ENCODE measurements at regions not wholly inside any gene's neighbourhood (a gene's known extent, or its start where the extent isn't known, plus 50 kb on each side); places are given as distances from the start of the nearest gene placed in this dataset.

DNA sequence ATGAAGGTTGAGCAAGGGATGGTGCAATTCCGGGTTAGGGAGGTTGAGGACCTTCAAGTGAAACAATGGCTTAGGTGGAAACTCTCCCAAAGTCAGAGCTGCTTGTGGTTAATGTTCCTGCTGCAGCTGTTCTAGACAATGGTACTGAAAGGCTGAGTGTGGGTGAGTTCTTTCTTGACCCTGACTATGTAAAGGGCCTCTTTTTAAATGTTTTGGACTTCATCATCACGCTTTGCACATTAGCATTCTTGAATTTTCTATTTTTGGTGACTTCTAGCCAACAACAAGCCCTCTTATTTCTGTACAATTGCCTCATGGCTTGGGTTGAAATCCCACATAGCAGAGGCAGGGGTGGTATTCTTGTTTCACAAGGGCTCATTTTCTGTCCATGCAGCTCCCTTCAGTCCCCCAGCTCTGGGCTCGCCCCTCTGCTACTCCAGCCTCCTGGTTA, 136.3 kb upstream of the ANKRD55 start:
- Histone ChIP-seq H3K9me3 (no peaks in the 10 kb centered on the region), H3K36me3 (no peaks in the 10 kb centered on the region), H3K27me3 (no peaks in the 10 kb centered on the region), H3K4me3 (no peak overlapping the region), H3K27ac (no peak overlapping the region), H3K4me1 (no peaks in the 10 kb centered on the region)
- no peak for DNase-seq
- TF ChIP-seq POLR2A (IDR thresholded peaks at IDR 0.05): no peak
- TF ChIP-seq, protein P1, sequence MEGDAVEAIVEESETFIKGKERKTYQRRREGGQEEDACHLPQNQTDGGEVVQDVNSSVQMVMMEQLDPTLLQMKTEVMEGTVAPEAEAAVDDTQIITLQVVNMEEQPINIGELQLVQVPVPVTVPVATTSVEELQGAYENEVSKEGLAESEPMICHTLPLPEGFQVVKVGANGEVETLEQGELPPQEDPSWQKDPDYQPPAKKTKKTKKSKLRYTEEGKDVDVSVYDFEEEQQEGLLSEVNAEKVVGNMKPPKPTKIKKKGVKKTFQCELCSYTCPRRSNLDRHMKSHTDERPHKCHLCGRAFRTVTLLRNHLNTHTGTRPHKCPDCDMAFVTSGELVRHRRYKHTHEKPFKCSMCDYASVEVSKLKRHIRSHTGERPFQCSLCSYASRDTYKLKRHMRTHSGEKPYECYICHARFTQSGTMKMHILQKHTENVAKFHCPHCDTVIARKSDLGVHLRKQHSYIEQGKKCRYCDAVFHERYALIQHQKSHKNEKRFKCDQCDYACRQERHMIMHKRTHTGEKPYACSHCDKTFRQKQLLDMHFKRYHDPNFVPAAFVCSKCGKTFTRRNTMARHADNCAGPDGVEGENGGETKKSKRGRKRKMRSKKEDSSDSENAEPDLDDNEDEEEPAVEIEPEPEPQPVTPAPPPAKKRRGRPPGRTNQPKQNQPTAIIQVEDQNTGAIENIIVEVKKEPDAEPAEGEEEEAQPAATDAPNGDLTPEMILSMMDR (IDR thresholded peaks at IDR 0.05): no peak

DNA sequence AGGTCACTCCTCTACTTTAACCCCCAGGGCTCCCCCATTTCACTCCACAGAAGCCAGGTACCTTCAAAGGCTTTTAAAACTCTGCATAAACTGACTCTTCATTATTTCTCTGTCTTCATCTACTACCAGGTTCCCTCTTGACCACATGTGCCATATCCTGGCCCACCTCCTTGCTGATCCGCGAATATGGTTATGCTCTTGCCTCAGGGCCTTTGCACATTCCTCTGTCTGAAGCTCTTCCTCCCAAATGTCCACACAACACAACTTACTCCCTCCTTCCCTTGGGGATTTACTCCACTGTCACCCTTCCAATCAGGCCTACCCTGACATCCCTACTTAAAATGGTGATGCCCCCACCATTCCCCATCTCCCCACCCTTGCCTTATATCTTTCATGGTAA, 134.6 kb upstream of the ANKRD55 start:
- no peak overlapping the region for H3K4me3 ChIP-seq
- H3K4me1 ChIP-seq: no peaks in the 10 kb centered on the region
- no peaks in the 10 kb centered on the region for H3K9me3 ChIP-seq
- no peaks in the 10 kb centered on the region for H3K27me3 ChIP-seq
- H3K27ac ChIP-seq: no peak overlapping the region
- no peaks in the 10 kb centered on the region for H3K36me3 ChIP-seq
- no peak for DNase-seq
- no peak for TF ChIP-seq POLR2A (IDR thresholded peaks at IDR 0.05)
- TF ChIP-seq, protein P1 (IDR thresholded peaks at IDR 0.05): no peak

DNA sequence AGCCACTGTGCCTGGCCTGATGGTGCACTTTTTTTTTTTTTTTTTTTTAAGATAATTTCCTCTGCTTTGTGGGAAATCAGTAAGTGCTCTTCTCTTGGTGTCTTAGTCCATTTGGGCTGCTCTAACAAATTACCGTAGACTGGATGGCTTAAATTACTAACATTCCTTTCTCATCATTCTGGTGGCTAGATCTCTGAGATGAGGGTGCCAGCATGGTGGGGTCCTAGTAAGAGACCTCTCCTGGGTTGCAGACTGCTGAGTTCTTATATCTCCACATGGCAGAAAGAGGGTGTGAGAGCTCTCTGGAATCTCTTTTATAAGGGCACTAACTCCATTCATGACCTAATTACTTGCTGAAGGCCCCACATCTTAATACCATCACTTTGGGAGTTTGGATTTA, 133.9 kb upstream of the ANKRD55 start:
- no peak for DNase-seq
- TF ChIP-seq, protein P1 (IDR thresholded peaks at IDR 0.05): no peak
- no peak for TF ChIP-seq POLR2A (IDR thresholded peaks at IDR 0.05)

GRCh38 chr5:56361398-56361797, 128.3 kb upstream of the ANKRD55 start:
- no peaks in the 10 kb centered on the region for H3K9me3 ChIP-seq
- no peak for DNase-seq
- no peaks in the 10 kb centered on the region for H3K4me1 ChIP-seq
- no peaks in the 10 kb centered on the region for H3K27me3 ChIP-seq
- H3K27ac ChIP-seq: no peak overlapping the region
- H3K4me3 ChIP-seq: no peak overlapping the region
- TF ChIP-seq, protein P1 (IDR thresholded peaks at IDR 0.05): no peak
- no peak for TF ChIP-seq POLR2A (IDR thresholded peaks at IDR 0.05)
- H3K36me3 ChIP-seq: no peaks in the 10 kb centered on the region

More for the DNA sequence above, 133.9 kb upstream of the ANKRD55 start:
- H3K36me3 ChIP-seq: no peaks in the 10 kb centered on the region
- H3K27me3 ChIP-seq: no peaks in the 10 kb centered on the region
- no peak overlapping the region for H3K4me3 ChIP-seq
- H3K27ac ChIP-seq: no peak overlapping the region
- no peaks in the 10 kb centered on the region for H3K4me1 ChIP-seq
- no peaks in the 10 kb centered on the region for H3K9me3 ChIP-seq

- Histone ChIP-seq H3K27me3 (no peaks in the 10 kb centered on the region), H3K36me3 (no peaks in the 10 kb centered on the region), H3K9me3 (no peaks in the 10 kb centered on the region), H3K4me3 (no peak overlapping the region), H3K4me1 (no peaks in the 10 kb centered on the region), H3K27ac (no peak overlapping the region)
- no peak for TF ChIP-seq POLR2A (IDR thresholded peaks at IDR 0.05)
- TF ChIP-seq, protein P1 (IDR thresholded peaks at IDR 0.05): no peak
- DNase-seq: no peak
These were observed 127.7 kb upstream of the ANKRD55 start for GRCh38 chr5:56360816-56361215.
